ENCODE measurements at regions not wholly inside any gene's neighbourhood (a gene's known extent, or its start where the extent isn't known, plus 50 kb on each side); places are given as distances from the start of the nearest gene placed in this dataset.

DNA sequence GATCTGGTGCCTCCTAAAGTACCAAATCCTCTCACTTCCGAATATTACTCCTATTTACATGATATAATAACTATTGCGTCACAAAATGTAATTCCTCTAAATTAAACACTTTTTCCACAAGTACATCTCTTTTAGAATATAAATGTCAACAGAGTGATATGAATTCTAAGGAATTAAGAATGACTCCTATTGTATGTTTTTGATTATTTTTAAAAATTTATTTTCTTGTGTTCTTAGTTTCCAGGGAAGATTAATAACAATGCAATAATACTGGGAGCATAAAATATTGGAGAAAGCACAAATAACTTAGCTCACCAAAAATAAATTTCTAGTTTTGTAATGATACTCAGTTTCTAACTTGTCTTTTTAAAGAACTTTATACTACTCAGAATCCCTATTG is 184.9 kb downstream of the PCDH18 start:
- TF ChIP-seq POLR2A (IDR thresholded peaks at IDR 0.05; ENCODE audit: low read length) (no peak), GATA1 (IDR thresholded peaks at IDR 0.05; ENCODE audit: low read depth, low read length) (no peak)

Data from erythroblast (primary cell).